Anterior cingulate cortex (tissue), 58 donors: ENCODE measurements at regions not wholly inside any gene's neighbourhood (a gene's known extent, or its start where the extent isn't known, plus 50 kb on each side); places are given as distances from the start of the nearest gene placed in this dataset.

ENCODE experiments used
- DNase-seq, 58 donors: peaks; one replicate each; lab custom pipeline; 2025; lab: John Stamatoyannopoulos, UW

DNA sequence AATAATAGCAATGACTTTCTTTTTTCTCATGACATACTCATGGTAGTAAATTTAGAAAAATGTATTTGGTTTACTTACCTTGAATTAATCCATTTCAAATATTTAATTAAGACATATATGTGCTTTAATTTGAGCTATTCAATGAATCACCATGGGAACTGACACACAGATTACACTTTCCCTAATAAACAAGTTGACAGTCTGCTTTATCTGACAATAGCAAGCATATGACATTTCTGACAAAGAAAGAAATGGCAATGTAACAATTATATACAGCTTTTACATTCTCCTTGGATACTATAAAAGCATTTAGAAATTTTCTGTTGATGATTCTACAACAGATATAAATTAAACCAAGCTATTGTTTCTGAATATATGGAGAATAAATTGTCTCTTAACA is 382.5 kb downstream of the CYLC2 start:
- no peak for DNase-seq

DNA sequence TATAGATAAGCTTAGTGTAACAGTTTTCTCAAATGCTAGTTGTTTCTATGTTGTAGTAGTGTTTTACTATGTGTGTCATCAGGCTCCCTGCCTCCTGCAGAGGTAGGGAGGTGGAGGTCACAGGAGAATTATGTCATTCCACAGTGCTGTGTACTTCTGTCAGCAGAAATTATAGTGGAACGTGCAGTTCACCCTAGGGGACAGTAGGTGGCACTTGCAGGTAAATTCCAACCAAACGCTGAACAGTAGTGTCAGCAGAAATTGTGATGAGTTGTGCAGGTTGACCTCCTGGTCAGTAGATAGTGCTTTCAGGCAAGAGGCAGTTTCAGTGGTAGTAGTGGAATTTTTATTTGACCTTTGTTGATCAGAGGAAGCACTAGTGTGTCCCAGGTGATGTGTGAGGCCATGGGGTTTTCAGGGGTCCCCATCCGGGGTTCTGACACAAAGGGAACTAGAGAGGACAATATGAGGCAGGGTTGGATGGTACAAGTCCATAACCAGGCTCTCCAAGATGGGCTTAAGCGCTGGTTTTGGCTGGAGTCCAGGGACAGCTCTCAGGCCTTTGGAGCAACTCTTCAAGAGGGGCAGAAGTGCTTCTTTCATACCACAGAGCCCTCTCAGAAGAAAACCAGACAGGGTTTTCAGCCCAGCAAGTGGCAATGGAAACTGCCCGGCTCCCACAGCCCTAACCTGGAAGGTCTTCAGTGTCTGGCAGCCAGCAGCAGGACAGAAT is 402.9 kb downstream of the CYLC2 start:
- DNase-seq, result peak in 20 of 58 donors; percentile 2 to 32 (median 10)

DNA sequence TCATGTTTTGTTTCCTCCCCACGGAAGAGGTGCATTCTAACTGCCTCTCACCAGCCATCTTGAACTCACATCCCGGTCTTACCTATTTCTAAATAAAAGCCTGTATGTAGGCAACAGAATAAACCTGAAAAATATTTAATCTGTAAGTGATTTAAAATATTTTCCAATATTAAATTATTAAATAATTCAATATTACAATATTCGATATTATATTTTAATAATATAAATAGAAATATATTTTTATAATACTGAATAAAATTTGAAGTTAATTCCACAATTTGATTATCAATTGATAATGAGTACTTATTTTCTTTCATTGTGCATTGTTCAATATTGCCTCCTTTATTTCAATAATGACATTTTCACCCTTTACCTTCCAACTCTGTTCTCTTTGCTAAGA is 404.4 kb downstream of the CYLC2 start:
- no peak for DNase-seq

DNA sequence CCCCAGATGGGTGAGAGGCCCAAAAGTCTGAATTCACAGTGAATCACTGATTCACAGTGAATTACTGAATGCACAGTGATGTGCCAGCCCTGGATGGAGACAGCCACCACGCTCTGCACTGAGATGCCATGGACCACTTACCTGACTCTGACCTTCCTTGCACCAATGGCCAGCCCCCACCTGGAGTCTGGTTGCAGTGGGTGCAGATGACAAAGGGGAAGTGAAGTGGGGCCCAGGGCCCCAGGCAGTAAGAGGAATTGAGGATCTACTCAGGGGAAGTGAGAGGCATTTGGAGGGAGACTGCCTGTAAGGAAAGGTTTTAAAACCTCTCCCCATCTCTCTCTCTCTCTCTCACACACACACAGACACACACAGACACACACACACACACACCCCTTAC is 412.1 kb downstream of the CYLC2 start:
- DNase-seq, result no peak

DNA sequence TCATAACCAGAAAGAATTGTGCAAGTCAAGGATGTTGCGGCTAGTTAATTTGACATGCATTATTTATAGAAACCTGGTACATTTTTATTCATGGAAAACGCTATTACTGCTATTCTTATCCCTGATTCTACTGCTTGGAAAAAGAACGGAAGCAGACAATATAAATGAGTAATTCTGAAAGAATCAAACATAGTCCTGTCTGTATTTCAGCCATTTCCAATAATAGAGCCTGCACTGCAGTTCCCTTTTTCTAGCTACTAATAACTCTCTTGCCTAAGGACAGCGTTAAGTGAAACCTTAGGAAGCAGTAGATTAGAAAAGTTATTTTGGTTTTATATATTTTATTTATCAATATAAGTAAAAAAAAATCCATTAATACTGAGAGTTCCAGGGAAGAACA is 414.9 kb downstream of the CYLC2 start:
- no peak for DNase-seq

DNA sequence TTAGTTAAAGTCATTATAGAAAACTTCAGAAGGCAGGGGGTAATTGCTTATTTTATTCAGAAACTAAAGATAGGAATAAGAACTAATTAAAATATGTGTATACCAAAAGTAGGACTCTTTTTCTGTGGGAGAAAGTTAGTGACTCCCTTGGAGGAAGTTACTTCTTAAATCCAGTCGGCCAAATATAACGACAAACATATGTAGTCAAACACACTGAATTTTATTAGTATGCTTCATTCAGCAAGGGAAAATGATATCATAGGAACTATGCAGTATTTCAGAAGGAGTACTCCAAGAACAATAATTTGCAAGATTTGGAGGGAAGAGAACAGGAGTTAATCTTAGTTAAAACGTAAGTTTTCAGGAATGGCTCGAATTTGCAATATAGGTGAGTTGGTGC is 432.6 kb downstream of the CYLC2 start:
- DNase-seq, result no peak

DNA sequence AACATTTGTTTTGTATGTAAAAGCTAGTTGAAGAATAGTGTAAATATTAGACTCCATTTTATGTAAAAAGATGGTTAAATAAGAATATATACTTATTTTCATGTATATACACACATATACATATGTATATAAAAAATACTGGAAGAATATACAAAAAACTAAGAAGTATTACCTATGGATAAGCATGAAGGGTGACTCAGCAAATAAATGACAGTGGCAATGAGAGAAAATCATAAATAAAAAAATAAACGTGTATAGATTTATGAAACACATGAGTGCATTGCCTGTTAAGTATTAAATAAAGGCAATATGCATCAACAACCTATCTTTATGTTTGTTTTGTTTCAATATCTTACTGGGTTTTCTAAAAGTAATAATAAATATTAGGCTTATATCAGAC is 435.3 kb downstream of the CYLC2 start:
- no peak for DNase-seq

DNA sequence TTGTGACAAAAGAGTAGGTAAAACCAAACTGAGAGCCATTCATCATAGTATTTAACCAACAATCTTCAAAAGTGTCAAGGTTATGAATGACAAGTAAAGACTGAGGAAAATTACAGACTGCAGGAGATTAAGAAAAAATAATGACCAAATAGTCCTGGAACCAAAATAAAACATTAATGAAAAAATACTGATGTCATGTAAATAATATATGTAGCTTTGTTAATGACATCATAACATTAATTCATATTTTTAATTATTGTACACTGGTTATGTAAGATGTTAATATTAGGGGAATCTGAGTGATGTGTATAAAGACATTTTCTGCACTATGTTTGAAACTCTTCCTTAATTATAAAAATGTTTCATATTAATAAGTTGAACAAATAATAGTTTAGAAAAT is 436.7 kb downstream of the CYLC2 start:
- no peak for DNase-seq

DNA sequence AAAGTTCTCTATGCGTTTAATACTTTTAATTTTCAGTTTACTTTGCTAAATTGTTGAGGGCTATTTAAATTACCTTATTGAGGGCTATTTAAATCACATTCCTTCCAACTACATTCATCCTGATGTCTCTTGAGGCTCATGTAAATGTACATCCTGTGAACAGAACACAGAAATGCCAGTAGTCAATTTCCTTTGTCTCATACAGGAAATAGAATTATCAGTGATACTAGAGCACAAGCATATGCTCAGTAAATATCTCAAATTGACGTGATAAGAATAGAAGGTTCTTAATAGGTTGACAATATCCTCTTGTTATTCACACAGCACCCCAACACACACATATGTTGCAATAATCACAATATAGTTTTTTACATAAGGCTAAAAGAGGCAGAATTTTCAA is 449.0 kb downstream of the CYLC2 start:
- DNase-seq, result no peak

DNA sequence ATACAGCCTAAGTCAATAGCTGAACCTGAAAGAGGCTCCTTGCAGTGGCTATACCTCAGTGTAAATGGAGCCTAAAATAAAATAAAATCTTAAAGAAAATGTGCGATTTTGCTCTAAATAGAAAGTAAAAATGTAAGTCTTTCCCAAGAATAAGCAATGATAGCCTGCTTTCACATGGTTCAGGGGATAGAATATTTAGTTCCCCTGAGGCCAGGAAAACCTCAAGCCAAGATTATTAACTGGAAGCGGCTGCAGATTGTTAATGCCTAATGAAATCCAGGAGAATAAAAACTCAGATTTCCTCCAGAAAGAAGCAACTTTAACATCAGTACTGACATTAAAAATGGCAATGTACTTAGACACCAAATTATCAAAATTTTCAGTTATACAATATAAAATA is 463.7 kb downstream of the CYLC2 start:
- DNase-seq, result no peak

DNA sequence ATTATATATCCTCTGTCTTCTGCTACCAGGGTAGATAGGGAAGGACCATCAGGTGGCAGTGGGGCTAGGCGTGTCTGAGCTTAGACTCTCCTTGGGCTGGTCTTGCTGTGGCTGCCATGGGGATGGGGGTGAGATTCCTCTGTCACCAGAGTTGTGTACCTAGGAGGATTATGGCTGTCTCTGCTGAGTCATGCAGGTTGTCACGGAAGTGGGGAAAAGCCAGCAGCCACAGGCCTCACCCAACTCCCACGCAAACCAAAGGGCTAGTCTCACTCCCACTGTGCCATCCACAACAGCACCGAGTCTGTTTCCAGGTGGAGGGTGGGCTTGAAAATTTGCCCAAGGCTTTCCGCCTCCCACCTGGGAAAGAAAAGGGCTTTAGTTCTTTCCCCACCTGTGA is 476.1 kb downstream of the CYLC2 start:
- no peak for DNase-seq

DNA sequence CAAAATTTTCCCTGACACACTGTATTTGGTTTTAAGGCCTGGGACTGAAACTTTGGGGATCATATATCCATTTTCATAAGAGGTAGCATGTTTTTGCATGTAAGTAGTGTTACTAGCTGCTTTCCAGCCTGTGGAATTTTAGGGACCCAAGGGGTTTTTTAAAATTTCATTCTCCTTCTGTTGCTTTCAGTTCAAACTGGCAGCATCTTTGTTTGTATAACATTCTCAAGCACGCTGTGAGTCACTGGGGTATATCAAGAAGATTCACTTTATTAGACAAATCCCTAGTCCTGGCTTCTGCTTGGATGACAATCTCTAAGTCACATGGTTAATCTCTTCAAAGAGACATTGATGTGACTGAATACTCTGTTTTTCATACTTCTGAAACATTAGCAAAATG is 479.0 kb downstream of the CYLC2 start:
- no peak for DNase-seq

DNA sequence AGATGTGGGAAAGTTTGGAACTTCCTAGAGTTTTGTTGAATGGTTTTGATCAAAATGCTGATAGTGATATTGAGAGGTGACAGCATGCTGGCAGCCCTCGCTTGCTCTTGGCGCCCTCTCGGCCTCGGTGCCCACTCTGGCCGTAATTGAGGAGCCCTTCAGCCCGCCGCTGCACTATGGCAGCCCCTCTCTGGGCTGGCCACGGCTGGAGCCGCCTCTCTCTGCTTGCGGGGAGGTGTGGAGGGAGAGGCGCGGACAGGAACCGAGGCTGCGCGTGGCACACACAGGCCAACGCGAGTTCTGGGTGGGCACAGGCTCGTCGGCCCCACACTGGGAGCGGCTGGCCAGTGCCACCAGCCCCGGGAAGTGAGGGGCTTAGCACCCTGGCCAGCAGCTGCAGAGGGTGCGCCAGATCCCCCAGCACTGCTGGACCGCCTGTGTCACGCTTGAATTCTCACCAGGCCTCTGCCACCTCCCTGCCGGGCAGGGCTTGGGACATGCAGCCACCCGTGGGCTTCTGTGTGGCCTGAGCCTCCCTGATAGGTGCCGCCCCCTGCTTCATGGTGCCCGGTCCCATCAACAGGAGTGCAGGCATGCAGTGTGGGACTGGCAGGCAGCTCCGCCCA is 488.5 kb downstream of the CYLC2 start:
- no peak for DNase-seq

DNA sequence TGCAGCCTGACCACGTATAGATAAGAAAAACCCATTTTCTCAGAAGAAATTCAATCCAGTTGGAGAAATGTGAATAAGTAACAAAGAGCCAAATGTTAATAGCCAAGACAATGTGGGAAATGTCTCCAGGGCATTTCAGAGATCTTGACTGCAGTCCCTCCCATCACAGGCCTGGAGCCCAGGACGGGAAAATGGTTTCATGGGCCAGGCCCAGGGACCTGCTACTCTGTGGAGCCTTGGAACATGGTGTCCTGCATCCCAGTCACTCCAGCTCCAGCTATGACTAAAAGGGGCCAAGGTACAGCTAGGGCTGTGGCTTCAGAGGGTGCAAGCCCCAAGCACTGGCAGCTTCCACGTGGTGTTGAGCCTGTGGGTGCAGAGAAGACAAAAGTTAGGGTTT is 490.0 kb downstream of the CYLC2 start:
- no peak for DNase-seq

DNA sequence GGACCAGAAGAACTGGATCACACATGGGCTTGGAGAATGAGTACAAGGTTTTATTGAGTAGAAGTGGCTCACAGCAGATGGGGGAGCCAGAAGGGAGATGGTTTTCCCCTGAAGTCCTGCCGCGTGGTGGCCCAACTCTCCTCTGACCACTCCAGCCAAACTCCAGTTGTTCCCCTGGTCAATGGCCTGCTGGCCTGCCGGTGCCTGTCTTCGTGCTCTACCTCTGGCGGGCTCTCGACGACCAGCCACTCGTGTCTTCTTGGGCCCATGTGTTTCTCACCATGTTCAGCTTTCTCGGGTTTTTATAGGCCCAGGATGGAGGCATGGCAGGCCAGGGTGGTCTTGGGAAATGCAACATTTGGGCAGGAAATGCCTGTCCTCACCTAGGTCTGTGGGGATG is 519.6 kb downstream of the CYLC2 start:
- no peak for DNase-seq

DNA sequence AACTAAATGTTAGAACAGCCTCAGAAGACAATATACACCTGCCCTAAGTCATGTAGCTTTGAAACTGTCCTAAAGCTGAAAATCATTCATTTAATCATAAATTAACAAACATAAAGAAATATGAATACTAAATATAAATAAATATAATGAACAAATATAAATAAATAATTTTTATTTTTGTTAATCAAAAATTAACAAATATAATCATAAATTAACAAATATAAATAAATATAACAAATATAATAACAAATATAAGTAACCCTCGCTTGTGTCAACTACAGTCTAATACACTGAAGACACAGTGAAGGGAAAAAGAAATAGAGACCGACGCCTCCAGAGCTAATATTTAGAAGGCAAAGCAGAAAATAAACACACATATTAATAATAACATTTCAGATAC is 527.3 kb downstream of the CYLC2 start:
- no peak for DNase-seq

DNA sequence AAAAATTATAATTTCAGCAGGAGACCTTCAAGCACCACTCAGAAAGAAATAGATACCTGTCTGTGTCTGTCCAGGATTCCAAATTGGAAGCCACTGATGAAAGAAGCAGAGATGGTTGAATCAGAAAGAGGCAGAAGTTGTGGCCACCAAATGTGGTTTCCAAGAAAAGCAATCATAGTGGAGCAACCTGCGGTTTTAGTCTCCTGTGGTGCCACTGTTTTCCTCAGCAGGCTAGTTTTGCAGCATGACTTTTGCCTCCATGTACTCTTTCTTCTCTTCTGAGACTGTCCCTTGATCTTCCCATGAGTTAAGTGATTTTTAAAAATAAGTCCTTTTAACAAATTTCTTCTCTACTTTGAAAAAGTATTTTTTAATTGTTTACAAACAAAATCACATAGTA is 535.8 kb downstream of the CYLC2 start:
- DNase-seq, result no peak

DNA sequence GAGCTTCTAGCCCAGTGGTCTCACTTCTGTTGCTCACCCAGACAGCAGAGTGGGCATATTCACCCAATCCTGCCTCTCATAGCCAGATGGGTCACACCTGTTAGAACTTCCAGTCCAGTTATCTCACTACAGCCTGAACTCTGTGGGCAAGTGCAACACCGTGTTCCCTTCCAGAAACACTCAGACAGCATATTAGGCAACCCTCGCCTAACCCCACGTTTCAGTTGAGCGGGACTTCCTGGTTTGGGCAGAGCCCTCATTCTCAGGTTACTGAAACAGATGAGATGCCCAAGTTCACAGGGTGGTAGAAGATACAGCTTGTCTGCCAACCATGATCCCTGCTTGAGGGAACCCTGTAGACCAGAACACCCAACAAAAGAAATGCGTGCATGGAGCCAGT is 538.2 kb downstream of the CYLC2 start:
- no peak for DNase-seq

DNA sequence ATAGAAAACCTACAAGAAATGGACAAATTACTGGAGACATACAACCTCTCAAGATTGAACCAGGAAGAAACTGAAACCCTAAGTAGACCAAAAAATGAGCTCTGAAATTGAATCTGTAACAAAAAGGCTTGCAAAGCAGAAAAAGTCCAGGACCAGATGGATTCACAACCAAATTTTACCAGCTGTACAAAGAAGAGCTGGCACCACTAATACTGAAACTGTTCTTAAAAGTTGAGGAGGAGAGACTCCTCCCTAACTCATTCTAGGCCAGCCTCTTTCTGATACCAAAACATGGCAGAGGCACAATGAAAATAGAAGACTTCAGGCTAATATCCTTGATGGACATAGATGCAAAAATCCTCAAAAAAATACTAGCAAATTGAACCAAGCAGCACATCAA is 542.3 kb downstream of the CYLC2 start:
- no peak for DNase-seq

DNA sequence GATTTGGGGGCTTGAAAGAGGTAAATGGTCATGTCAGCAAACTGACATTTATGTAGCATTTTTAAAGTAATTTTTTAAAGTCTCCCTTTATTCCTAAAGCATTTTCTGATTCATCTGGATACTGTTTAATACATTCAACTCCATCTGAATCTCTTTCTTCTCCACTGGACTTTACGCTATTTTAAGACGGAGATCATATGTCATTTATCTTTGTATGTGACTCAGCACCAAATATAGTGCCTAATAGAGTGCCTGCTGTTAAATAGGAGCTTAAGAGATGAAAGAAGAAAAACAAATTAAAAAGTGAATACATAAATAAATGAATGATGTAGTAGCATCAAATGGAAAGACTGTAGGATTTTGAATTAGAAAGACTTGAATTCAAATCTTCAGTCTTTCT is 548.8 kb upstream of the SMC2 start:
- no peak for DNase-seq

DNA sequence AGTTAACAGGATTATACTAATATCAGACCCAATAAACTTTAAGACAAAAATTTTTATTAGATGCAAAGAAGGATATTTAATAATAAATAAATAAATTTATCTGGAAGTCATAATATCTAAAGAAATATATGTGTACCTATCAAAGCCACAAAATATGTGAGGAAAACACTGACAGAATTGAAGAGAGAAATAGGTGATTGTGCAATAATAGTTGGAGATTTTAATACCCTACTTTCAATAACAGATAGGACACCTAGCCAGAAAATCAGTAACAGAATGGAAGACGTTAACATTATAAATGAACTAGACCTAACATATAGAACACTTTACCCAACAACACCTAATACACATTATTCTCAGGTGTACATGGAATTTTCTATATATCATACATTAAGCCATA is 541.4 kb upstream of the SMC2 start:
- no peak for DNase-seq

DNA sequence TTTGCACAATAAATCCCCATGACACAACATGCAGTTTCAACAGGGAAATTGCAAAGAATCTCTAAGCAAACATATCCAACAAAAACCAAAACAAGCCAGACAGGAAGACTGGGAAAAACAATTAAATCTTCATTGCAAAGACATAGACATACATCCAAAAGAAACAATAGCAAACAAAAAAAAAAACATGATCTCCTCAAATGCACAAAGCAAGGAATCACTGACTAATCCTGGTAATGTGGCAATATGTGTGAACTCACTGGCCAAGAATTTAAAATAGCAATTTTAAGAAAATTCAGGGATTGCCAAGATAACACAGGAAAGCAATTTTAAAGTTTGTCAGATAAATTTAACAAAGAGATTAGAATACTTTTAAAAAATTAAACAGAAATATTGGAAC is 520.1 kb upstream of the SMC2 start:
- DNase-seq, result no peak

DNA sequence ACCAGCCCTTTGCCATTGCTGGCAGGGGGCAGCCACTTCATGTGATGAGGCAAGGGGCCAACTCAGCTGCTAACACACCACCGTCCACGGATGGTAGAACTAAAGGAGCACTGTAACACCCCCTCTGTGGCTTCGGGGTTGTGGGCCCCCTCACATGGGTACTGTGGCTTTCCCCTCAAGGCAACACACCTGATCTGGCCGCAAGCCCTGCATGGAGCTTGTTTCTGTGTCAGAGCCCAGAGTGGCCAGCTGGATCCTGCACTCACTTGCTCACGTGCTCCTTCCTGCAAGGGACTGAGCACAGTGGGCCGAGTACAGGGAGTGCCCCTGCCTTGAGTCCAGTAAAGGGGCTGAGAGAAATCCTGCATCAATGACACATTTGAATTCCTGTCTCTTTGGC is 507.4 kb upstream of the SMC2 start:
- DNase-seq, result no peak
